Ovary (tissue), 3 donors: ENCODE measurements at regions not wholly inside any gene's neighbourhood (a gene's known extent, or its start where the extent isn't known, plus 50 kb on each side); places are given as distances from the start of the nearest gene placed in this dataset.

Experiments
- CTCF ChIP-seq, 3 donors: fragments of 450-650 bp in 2 of 3; fragments of 200-600 bp in 1 of 3; IDR thresholded peaks; one replicate each; pipeline versions ENCODE4 v1.5.1 to v1.8.0; 2016 to 2022; ENCODE audit warnings: antibody characterized with exemption in 3 of 3, mild to moderate bottlenecking in 1 of 3
- EP300 ChIP-seq: sonication (generic); formaldehyde crosslinking; IDR thresholded peaks from one replicate; pipeline ENCODE4 v1.6.1; 2017; ENCODE audit warnings: antibody characterized with exemption
- donor health status: DM: no; HTN: no; CAD: no.

DNA sequence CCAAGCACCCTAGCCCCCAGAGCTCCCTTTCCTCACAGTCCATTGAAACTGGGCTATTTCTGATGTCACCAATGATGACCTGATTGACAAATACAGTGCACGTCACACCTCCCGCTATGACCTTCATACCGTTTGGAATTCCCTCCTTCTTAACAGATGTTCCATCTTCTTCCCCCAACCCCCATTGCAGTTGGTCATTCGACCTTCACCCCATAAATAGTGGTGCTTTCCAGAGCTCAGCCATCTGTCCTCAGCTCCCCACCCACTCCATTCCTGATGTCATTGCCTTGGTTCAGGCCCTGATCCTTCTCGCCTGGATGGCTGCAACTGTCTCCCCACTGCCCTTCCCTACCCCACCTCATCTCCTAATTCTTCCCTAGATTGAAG lies 198.5 kb downstream of the SOD2 start:
- TF ChIP-seq CTCF (IDR thresholded peaks at IDR 0.05) (no peak), EP300 (no peak)
